HepG2 (cell line): ENCODE measurements at regions not wholly inside any gene's neighbourhood (a gene's known extent, or its start where the extent isn't known, plus 50 kb on each side); places are given as distances from the start of the nearest gene placed in this dataset.

Experiments used
- GPN1 ChIP-seq: sonication (generic); formaldehyde crosslinking; IDR thresholded peaks from 2 replicates; pipeline ENCODE4 v1.5.1; 2020; ENCODE audit warnings: missing genetic modification reagents, borderline replicate concordance
- RXRA ChIP-seq: sonication (generic); formaldehyde crosslinking; IDR thresholded peaks from 2 replicates; pipeline ENCODE4 v1.5.1; 2020; ENCODE audit warnings: missing genetic modification reagents
- SAFB2 ChIP-seq: sonication (generic); formaldehyde crosslinking; IDR thresholded peaks from 2 replicates; pipeline ENCODE4 v1.5.1; 2020; ENCODE audit warnings: missing genetic modification reagents, low read depth, mild to moderate bottlenecking, borderline replicate concordance
- SIX1 ChIP-seq: sonication (generic); formaldehyde crosslinking; IDR thresholded peaks from 2 replicates; pipeline ENCODE4 v1.4.0; 2020; ENCODE audit warnings: missing genetic modification reagents, borderline replicate concordance
- YEATS4 ChIP-seq: sonication (generic); formaldehyde crosslinking; IDR thresholded peaks from 2 replicates; pipeline ENCODE4 v1.4.0; 2020; ENCODE audit warnings: missing genetic modification reagents, borderline replicate concordance
- ZNF17 ChIP-seq: sonication (generic); formaldehyde crosslinking; IDR thresholded peaks from 2 replicates; pipeline ENCODE4 v1.5.0; 2020; ENCODE audit warnings: mild to moderate bottlenecking, missing genetic modification reagents
- ZNF274 ChIP-seq: sonication (generic); formaldehyde crosslinking; IDR thresholded peaks from 2 replicates; pipeline ENCODE4 v1.5.1; 2020; ENCODE audit warnings: mild to moderate bottlenecking, missing genetic modification reagents
- ZNF878 ChIP-seq: sonication (generic); formaldehyde crosslinking; IDR thresholded peaks from 2 replicates; pipeline ENCODE4 v1.8.1; 2023; ENCODE audit warnings: mild to moderate bottlenecking, missing genetic modification reagents, moderate library complexity
- TF ChIP-seq, protein P1 (sequence below): IDR thresholded peaks from 2 replicates; pipeline ENCODE4 v1.6.1; 2012; ENCODE audit warnings: low read length, improper control_type of control experiment
- TF ChIP-seq, protein P2 (sequence below): sonication (generic); formaldehyde crosslinking; IDR thresholded peaks from 2 replicates; pipeline ENCODE4 v1.5.1; 2020; ENCODE audit warnings: missing genetic modification reagents, mild to moderate bottlenecking, borderline replicate concordance
- TF ChIP-seq, protein P3 (sequence below): sonication (generic); formaldehyde crosslinking; conservative IDR thresholded peaks from 2 replicates; pipeline ENCODE4 v1.4.0; 2020; ENCODE audit warnings: missing genetic modification reagents
- TF ChIP-seq, protein P4 (sequence below): IDR thresholded peaks from 2 replicates; pipeline ENCODE4 v1.6.1; 2016; ENCODE audit warnings: low read depth, missing genetic modification reagents, missing compliant biosample characterization
- TF ChIP-seq, protein P5 (sequence below): sonication (generic); formaldehyde crosslinking; IDR thresholded peaks from 2 replicates; pipeline ENCODE4 v1.4.0; 2020; ENCODE audit warnings: missing genetic modification reagents
- TF ChIP-seq, protein P6 (sequence below): sonication (generic); formaldehyde crosslinking; IDR thresholded peaks from 2 replicates; pipeline ENCODE4 v1.5.0; 2020; ENCODE audit warnings: mild to moderate bottlenecking, missing genetic modification reagents

DNA sequence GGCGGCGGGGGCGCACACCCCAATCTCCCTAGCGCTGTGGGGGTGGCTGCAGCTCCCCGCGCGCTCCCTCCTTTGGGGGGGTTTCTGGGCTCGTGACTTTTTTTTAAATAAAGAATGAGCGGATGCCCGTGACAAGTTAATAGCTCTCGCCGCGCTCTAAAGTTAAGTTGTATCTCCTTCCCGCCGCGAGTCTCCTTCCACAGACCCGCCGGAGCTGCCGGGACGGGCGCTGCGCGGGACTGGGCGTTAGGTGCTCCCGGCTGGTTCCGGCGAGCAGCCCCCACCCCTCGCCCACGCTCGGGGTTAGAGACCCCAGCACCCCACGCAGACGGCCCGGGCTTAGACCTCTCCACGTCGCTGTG, 82.6 kb upstream of the HMGA2 start (continued):
- TF ChIP-seq, protein P1, sequence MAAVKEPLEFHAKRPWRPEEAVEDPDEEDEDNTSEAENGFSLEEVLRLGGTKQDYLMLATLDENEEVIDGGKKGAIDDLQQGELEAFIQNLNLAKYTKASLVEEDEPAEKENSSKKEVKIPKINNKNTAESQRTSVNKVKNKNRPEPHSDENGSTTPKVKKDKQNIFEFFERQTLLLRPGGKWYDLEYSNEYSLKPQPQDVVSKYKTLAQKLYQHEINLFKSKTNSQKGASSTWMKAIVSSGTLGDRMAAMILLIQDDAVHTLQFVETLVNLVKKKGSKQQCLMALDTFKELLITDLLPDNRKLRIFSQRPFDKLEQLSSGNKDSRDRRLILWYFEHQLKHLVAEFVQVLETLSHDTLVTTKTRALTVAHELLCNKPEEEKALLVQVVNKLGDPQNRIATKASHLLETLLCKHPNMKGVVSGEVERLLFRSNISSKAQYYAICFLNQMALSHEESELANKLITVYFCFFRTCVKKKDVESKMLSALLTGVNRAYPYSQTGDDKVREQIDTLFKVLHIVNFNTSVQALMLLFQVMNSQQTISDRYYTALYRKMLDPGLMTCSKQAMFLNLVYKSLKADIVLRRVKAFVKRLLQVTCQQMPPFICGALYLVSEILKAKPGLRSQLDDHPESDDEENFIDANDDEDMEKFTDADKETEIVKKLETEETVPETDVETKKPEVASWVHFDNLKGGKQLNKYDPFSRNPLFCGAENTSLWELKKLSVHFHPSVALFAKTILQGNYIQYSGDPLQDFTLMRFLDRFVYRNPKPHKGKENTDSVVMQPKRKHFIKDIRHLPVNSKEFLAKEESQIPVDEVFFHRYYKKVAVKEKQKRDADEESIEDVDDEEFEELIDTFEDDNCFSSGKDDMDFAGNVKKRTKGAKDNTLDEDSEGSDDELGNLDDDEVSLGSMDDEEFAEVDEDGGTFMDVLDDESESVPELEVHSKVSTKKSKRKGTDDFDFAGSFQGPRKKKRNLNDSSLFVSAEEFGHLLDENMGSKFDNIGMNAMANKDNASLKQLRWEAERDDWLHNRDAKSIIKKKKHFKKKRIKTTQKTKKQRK: no peak
- TF ChIP-seq, protein P2, sequence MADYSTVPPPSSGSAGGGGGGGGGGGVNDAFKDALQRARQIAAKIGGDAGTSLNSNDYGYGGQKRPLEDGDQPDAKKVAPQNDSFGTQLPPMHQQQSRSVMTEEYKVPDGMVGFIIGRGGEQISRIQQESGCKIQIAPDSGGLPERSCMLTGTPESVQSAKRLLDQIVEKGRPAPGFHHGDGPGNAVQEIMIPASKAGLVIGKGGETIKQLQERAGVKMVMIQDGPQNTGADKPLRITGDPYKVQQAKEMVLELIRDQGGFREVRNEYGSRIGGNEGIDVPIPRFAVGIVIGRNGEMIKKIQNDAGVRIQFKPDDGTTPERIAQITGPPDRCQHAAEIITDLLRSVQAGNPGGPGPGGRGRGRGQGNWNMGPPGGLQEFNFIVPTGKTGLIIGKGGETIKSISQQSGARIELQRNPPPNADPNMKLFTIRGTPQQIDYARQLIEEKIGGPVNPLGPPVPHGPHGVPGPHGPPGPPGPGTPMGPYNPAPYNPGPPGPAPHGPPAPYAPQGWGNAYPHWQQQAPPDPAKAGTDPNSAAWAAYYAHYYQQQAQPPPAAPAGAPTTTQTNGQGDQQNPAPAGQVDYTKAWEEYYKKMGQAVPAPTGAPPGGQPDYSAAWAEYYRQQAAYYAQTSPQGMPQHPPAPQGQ (CRISPR knock-in tag): no peak
- TF ChIP-seq, protein P3, sequence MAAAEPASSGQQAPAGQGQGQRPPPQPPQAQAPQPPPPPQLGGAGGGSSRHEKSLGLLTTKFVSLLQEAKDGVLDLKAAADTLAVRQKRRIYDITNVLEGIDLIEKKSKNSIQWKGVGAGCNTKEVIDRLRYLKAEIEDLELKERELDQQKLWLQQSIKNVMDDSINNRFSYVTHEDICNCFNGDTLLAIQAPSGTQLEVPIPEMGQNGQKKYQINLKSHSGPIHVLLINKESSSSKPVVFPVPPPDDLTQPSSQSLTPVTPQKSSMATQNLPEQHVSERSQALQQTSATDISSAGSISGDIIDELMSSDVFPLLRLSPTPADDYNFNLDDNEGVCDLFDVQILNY (CRISPR knock-in tag): no peak
- TF ChIP-seq, protein P4, sequence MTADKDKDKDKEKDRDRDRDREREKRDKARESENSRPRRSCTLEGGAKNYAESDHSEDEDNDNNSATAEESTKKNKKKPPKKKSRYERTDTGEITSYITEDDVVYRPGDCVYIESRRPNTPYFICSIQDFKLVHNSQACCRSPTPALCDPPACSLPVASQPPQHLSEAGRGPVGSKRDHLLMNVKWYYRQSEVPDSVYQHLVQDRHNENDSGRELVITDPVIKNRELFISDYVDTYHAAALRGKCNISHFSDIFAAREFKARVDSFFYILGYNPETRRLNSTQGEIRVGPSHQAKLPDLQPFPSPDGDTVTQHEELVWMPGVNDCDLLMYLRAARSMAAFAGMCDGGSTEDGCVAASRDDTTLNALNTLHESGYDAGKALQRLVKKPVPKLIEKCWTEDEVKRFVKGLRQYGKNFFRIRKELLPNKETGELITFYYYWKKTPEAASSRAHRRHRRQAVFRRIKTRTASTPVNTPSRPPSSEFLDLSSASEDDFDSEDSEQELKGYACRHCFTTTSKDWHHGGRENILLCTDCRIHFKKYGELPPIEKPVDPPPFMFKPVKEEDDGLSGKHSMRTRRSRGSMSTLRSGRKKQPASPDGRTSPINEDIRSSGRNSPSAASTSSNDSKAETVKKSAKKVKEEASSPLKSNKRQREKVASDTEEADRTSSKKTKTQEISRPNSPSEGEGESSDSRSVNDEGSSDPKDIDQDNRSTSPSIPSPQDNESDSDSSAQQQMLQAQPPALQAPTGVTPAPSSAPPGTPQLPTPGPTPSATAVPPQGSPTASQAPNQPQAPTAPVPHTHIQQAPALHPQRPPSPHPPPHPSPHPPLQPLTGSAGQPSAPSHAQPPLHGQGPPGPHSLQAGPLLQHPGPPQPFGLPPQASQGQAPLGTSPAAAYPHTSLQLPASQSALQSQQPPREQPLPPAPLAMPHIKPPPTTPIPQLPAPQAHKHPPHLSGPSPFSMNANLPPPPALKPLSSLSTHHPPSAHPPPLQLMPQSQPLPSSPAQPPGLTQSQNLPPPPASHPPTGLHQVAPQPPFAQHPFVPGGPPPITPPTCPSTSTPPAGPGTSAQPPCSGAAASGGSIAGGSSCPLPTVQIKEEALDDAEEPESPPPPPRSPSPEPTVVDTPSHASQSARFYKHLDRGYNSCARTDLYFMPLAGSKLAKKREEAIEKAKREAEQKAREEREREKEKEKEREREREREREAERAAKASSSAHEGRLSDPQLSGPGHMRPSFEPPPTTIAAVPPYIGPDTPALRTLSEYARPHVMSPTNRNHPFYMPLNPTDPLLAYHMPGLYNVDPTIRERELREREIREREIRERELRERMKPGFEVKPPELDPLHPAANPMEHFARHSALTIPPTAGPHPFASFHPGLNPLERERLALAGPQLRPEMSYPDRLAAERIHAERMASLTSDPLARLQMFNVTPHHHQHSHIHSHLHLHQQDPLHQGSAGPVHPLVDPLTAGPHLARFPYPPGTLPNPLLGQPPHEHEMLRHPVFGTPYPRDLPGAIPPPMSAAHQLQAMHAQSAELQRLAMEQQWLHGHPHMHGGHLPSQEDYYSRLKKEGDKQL: no peak
- TF ChIP-seq, protein P5, sequence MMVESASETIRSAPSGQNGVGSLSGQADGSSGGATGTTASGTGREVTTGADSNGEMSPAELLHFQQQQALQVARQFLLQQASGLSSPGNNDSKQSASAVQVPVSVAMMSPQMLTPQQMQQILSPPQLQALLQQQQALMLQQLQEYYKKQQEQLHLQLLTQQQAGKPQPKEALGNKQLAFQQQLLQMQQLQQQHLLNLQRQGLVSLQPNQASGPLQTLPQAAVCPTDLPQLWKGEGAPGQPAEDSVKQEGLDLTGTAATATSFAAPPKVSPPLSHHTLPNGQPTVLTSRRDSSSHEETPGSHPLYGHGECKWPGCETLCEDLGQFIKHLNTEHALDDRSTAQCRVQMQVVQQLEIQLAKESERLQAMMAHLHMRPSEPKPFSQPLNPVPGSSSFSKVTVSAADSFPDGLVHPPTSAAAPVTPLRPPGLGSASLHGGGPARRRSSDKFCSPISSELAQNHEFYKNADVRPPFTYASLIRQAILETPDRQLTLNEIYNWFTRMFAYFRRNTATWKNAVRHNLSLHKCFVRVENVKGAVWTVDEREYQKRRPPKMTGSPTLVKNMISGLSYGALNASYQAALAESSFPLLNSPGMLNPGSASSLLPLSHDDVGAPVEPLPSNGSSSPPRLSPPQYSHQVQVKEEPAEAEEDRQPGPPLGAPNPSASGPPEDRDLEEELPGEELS (CRISPR knock-in tag): no peak
- TF ChIP-seq RXRA (CRISPR knock-in tag) (no peak; the same call in 1 of the 2 replicates), ZNF878 (CRISPR knock-in tag) (no peak), ZNF274 (CRISPR knock-in tag) (no peak), GPN1 (CRISPR knock-in tag) (no peak), YEATS4 (CRISPR knock-in tag) (0 out of 2 replicates have a peak, but pooled peaks have one; percentile 41), ZNF17 (no peak), SAFB2 (CRISPR knock-in tag) (no peak), SIX1 (CRISPR knock-in tag) (no peak)
- TF ChIP-seq, protein P6, sequence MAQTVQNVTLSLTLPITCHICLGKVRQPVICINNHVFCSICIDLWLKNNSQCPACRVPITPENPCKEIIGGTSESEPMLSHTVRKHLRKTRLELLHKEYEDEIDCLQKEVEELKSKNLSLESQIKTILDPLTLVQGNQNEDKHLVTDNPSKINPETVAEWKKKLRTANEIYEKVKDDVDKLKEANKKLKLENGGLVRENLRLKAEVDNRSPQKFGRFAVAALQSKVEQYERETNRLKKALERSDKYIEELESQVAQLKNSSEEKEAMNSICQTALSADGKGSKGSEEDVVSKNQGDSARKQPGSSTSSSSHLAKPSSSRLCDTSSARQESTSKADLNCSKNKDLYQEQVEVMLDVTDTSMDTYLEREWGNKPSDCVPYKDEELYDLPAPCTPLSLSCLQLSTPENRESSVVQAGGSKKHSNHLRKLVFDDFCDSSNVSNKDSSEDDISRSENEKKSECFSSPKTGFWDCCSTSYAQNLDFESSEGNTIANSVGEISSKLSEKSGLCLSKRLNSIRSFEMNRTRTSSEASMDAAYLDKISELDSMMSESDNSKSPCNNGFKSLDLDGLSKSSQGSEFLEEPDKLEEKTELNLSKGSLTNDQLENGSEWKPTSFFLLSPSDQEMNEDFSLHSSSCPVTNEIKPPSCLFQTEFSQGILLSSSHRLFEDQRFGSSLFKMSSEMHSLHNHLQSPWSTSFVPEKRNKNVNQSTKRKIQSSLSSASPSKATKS: no peak
